ENCODE measurements at regions not wholly inside any gene's neighbourhood (a gene's known extent, or its start where the extent isn't known, plus 50 kb on each side); places are given as distances from the start of the nearest gene placed in this dataset.

DNA sequence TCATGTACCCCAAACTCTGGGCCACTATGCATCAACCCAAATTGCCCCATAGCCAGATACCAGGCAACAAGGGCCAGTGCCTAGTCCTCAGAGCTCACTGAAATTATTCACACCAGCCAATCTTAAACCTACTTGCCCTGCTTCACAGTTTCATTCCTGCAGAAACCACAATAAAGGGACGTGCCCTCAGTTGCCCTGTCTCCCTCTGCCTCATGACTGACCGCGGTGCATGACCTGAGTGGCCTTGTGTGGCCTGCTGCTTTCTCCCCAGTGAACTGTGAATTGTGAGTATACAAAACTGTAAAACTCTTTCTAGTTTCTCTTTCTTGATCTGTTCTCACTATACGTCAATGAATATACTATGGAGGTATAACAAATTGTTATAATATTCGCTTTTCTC, 490.9 kb upstream of the MIS18BP1 start:
- TF ChIP-seq, protein P1, sequence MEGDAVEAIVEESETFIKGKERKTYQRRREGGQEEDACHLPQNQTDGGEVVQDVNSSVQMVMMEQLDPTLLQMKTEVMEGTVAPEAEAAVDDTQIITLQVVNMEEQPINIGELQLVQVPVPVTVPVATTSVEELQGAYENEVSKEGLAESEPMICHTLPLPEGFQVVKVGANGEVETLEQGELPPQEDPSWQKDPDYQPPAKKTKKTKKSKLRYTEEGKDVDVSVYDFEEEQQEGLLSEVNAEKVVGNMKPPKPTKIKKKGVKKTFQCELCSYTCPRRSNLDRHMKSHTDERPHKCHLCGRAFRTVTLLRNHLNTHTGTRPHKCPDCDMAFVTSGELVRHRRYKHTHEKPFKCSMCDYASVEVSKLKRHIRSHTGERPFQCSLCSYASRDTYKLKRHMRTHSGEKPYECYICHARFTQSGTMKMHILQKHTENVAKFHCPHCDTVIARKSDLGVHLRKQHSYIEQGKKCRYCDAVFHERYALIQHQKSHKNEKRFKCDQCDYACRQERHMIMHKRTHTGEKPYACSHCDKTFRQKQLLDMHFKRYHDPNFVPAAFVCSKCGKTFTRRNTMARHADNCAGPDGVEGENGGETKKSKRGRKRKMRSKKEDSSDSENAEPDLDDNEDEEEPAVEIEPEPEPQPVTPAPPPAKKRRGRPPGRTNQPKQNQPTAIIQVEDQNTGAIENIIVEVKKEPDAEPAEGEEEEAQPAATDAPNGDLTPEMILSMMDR (conservative IDR thresholded peaks at IDR 0.05; ENCODE audit: low read depth, low read length), result no peak
- TF ChIP-seq EZH2 (IDR thresholded peaks at IDR 0.05; ENCODE audit: borderline replicate concordance, low read depth, low read length, poor library complexity, severe bottlenecking), result no peak

Measured in A673 (cell line).